Gastroesophageal sphincter (tissue), 4 donors: ENCODE measurements at regions not wholly inside any gene's neighbourhood (a gene's known extent, or its start where the extent isn't known, plus 50 kb on each side); places are given as distances from the start of the nearest gene placed in this dataset.
A peak's percentile ranks its signal among the peaks of the same experiment; 100 is the strongest.

Experiments used
- ATAC-seq: fragments of 150-250 bp; one replicate; pipeline ENCODE4 v1.9.1; 2016; ENCODE audit warnings: mild to moderate bottlenecking, moderate library complexity
- H3K27ac ChIP-seq, 4 donors: fragments of 200-600 bp; sonication (generic) in 3 of 4; 1 replicate in 3 of 4; 2 replicates in 1 of 4; pipeline ENCODE4 v1.5.1; 2016 to 2019
- H3K27me3 ChIP-seq: fragments of 200-600 bp; sonication (generic); one replicate; pipeline ENCODE4 v1.5.1; 2019
- H3K36me3 ChIP-seq, 2 donors: fragments of 200-600 bp; sonication (generic); one replicate each; pipeline ENCODE4 v1.5.1; 2019; ENCODE audit warnings: control low read depth in 1 of 2
- H3K4me1 ChIP-seq, 3 donors: fragments of 200-600 bp; sonication (generic); 1 replicate in 2 of 3; 2 replicates in 1 of 3; pipeline ENCODE4 v1.5.1; 2016 to 2019; ENCODE audit warnings: control low read depth in 2 of 3
- H3K4me3 ChIP-seq, 2 donors: fragments of 200-600 bp; sonication (generic); one replicate each; pipeline ENCODE4 v1.5.1; 2019; ENCODE audit warnings: mild to moderate bottlenecking in 1 of 2, moderate library complexity in 1 of 2
- H3K9me3 ChIP-seq, 3 donors: fragments of 200-600 bp; sonication (generic); one replicate each; pipeline ENCODE4 v1.5.1; 2017 to 2019; ENCODE audit warnings: control low read depth in 2 of 3
- EP300 ChIP-seq: sonication (generic); formaldehyde crosslinking; IDR thresholded peaks from one replicate; pipeline ENCODE4 v1.6.1; 2017; ENCODE audit warnings: antibody characterized with exemption, mild to moderate bottlenecking
- POLR2A ChIP-seq, 2 donors: fragments of 450-650 bp; IDR thresholded peaks; one replicate each; pipeline ENCODE4 v1.6.1; 2017; ENCODE audit warnings: antibody characterized with exemption in 2 of 2, mild to moderate bottlenecking in 2 of 2, moderate library complexity in 1 of 2
- POLR2AphosphoS5 ChIP-seq: sonication (generic); formaldehyde crosslinking; IDR thresholded peaks from one replicate; pipeline ENCODE4 v1.6.1; 2017; ENCODE audit warnings: antibody characterized with exemption
- WGBS, 2 donors: methylation state at CpG; one replicate each; pipeline ENCODE4 v1.1.5; 2018; ENCODE audit warnings: low coverage in 1 of 2; 5-methylcytosine and 5-hydroxymethylcytosine counted together
- TF ChIP-seq, protein P1 (sequence below), 4 experiments: fragments of 200-600 bp in 2 of 4; fragments of 450-650 bp in 2 of 4; sonication (generic) in 1 of 4; IDR thresholded peaks; one replicate each; pipeline ENCODE4 v1.5.1; 2017 to 2019; ENCODE audit warnings: antibody characterized with exemption in 4 of 4, mild to moderate bottlenecking in 2 of 4, moderate library complexity in 2 of 4

DNA sequence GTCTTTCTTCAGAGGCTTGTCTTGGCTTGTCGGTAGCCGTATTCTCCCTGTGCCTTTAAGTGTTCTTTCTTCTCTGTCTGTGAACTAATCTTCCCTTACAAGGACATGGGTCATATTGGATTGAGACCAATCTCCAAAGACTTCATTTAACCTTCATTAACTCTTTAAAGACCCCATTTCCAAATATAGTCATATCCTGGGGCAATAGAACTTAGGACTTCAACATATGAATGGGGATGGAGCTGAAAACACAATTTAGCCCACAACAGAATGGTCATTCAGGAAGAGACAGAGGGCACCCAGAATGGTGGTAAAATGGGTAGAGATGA, 82.1 kb upstream of the TANK start:
- ATAC-seq, result no peak
- Histone ChIP-seq H3K9me3 (no peaks in the 10 kb centered on the region), H3K4me3 (no peak overlapping the region), H3K36me3 (no peaks in the 10 kb centered on the region), H3K27me3 (no peaks in the 10 kb centered on the region), H3K4me1 (peaks cover 0 to 17% (median 0%) of the 10 kb centered on the region in 3 donors), H3K27ac (peak overlapping the region in 3 of 4 donors; percentile 31 to 50 (median 34))
- TF ChIP-seq POLR2AphosphoS5 (no peak), POLR2A (IDR thresholded peaks at IDR 0.05) (no peak), EP300 (no peak)
- TF ChIP-seq, protein P1, sequence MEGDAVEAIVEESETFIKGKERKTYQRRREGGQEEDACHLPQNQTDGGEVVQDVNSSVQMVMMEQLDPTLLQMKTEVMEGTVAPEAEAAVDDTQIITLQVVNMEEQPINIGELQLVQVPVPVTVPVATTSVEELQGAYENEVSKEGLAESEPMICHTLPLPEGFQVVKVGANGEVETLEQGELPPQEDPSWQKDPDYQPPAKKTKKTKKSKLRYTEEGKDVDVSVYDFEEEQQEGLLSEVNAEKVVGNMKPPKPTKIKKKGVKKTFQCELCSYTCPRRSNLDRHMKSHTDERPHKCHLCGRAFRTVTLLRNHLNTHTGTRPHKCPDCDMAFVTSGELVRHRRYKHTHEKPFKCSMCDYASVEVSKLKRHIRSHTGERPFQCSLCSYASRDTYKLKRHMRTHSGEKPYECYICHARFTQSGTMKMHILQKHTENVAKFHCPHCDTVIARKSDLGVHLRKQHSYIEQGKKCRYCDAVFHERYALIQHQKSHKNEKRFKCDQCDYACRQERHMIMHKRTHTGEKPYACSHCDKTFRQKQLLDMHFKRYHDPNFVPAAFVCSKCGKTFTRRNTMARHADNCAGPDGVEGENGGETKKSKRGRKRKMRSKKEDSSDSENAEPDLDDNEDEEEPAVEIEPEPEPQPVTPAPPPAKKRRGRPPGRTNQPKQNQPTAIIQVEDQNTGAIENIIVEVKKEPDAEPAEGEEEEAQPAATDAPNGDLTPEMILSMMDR (IDR thresholded peaks at IDR 0.05), result no peak
- WGBS, 2 donors, result 82 to 92% methylated on average over 2 of the region's 2 CpGs

DNA sequence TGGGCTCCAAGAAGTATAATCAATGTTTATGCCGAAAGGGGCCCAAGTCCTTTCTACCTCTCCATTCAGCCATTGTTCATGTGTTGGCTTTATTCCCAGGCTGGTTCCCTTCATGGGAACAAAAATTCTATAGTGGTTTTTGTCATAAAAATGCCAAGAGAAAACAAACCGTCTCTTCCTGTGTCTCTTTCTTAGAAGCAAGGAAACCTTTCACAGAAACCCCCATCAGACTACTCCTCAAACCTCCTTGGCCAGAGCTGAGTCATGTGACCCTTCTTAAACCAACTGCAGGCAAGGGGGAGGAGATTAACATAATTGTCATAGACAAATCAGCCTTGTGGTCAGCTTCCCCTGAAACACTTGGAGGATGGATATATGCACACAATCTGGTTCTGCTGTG, 75.1 kb upstream of the TANK start:
- H3K27me3 ChIP-seq, result no peaks in the 10 kb centered on the region
- no peak overlapping the region for H3K4me3 ChIP-seq
- H3K36me3 ChIP-seq, result no peaks in the 10 kb centered on the region
- ATAC-seq, result no peak
- TF ChIP-seq, protein P1 (IDR thresholded peaks at IDR 0.05), result no peak
- TF ChIP-seq POLR2AphosphoS5 (no peak), EP300 (no peak), POLR2A (IDR thresholded peaks at IDR 0.05) (no peak)
- no peak overlapping the region for H3K27ac ChIP-seq
- 59 to 64% methylated on average over 2 of the region's 2 CpGs for WGBS, 2 donors
- no peaks in the 10 kb centered on the region for H3K9me3 ChIP-seq
- no peaks in the 10 kb centered on the region for H3K4me1 ChIP-seq

DNA sequence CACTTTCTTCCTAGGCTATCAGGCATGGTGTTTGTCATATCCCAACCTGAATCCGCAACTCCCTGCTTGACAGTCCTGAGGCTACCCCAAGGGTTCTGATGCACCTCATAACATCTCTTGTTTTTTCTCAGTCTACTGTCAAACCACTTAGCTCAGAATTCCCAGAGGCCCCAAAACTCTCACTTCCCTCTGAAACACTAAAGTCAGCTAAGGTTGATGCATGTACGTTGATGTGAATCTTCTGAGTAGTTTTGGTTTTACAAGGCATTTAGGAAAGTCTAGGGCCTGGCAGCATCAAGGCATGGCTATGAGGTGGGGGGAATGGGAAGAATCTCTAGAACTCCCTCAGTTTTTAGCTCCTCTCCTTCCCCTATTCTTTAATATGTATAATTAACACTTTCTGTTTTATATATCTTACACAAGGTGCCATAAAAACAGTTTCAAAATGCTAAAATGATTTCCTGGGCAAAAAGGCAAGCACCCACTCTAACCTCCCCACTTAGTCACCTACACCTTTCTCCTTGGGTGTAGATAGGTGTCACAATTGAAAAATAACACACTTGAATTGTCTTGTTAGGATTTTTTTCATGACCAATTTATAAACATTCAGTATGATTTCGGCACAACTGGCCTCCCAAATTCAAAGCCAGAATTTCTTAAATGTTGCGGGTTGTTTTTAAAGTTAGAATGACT, 71.4 kb upstream of the TANK start:
- Histone ChIP-seq H3K9me3 (no peaks in the 10 kb centered on the region), H3K27ac (no peak overlapping the region), H3K4me1 (no peaks in the 10 kb centered on the region), H3K4me3 (no peak overlapping the region), H3K36me3 (no peaks in the 10 kb centered on the region), H3K27me3 (no peaks in the 10 kb centered on the region)
- TF ChIP-seq POLR2AphosphoS5 (no peak), EP300 (no peak), POLR2A (IDR thresholded peaks at IDR 0.05) (no peak)
- TF ChIP-seq, protein P1 (IDR thresholded peaks at IDR 0.05), result no peak
- 88 to 96% methylated on average over 4 of the region's 4 CpGs for WGBS, 2 donors
- ATAC-seq, result no peak

DNA sequence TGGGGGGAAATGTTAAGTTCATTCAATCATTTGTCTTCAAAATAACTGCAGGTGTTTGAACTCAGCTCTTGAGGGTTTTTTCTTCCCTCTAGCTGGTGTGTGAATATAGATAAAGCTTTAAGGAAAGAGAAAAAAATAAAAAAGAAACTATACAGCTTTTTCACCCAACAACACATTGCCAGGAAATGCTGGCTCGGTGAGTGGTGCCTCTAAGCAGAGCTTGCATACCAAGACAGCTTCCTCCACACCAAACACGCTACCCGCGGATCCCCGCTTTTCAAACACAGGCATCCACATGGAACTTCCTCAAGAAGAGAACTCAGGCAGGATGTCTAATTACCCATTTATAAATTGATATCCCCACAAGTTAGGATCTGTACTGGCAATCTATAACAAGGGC, 69.8 kb upstream of the TANK start:
- Histone ChIP-seq H3K36me3 (no peaks in the 10 kb centered on the region), H3K27ac (no peak overlapping the region), H3K27me3 (no peaks in the 10 kb centered on the region), H3K9me3 (no peaks in the 10 kb centered on the region), H3K4me1 (no peaks in the 10 kb centered on the region), H3K4me3 (no peak overlapping the region)
- 76 to 86% methylated on average over 1 to 5 of the region's 5 CpGs for WGBS, 2 donors
- no peak for TF ChIP-seq POLR2AphosphoS5
- TF ChIP-seq, protein P1 (IDR thresholded peaks at IDR 0.05), result no peak
- no peak for TF ChIP-seq EP300
- no peak for TF ChIP-seq POLR2A (IDR thresholded peaks at IDR 0.05)
- ATAC-seq, result no peak

DNA sequence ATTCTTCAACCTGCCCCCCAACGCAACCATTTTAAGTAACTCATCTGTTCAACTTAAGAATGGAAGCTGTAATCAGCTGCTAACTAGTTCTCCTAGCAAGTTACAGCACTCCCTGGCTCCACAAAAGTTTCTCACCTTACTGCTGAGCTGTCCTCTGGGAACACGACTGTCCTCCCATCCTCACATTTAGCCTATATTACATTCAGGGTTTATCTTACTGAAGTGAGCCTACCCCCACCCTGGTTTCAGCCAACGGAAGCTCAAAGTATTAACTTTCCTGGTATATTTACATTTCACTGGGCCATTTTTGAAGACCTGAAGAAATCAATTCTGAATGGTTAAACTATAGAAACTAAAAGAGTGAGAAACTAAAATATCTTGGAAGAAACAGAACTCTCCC, 64.9 kb upstream of the TANK start:
- 83 to 86% methylated on average over 2 to 3 of the region's 3 CpGs for WGBS, 2 donors
- H3K36me3 ChIP-seq, result no peaks in the 10 kb centered on the region
- peaks cover 0 to under 1% (median 0%) of the 10 kb centered on the region in 3 donors for H3K4me1 ChIP-seq
- H3K27me3 ChIP-seq, result no peaks in the 10 kb centered on the region
- H3K27ac ChIP-seq, result no peak overlapping the region
- H3K9me3 ChIP-seq, result no peaks in the 10 kb centered on the region
- H3K4me3 ChIP-seq, result no peak overlapping the region
- no peak for ATAC-seq
- TF ChIP-seq POLR2AphosphoS5 (no peak), EP300 (no peak), POLR2A (IDR thresholded peaks at IDR 0.05) (no peak)
- TF ChIP-seq, protein P1 (IDR thresholded peaks at IDR 0.05), result no peak
